HUES6 (cell line): ENCODE measurements at regions not wholly inside any gene's neighbourhood (a gene's known extent, or its start where the extent isn't known, plus 50 kb on each side); places are given as distances from the start of the nearest gene placed in this dataset.

Experiments used
- H3K27ac ChIP-seq: 2 replicates; pipeline ENCODE4 v1.7.0; 2013; ENCODE audit warnings: low read depth, mild to moderate bottlenecking, low read length, inconsistent platforms
- H3K27me3 ChIP-seq: 2 replicates; pipeline ENCODE4 v1.6.1; 2013; ENCODE audit warnings: low read length; ENCODE audit not compliant: control insufficient read depth, insufficient read depth
- H3K36me3 ChIP-seq: 2 replicates; pipeline ENCODE4 v1.6.1; 2013; ENCODE audit warnings: low read length; ENCODE audit not compliant: control insufficient read depth, insufficient read depth
- H3K4me1 ChIP-seq: 2 replicates; pipeline ENCODE4 v1.6.1; 2013; ENCODE audit warnings: low read length; ENCODE audit not compliant: control insufficient read depth, insufficient read depth
- H3K4me3 ChIP-seq: 2 replicates; pipeline ENCODE4 v1.5.1; 2013; ENCODE audit warnings: low read depth, low read length
- H3K9ac ChIP-seq: one replicate; pipeline ENCODE4 v1.6.1; 2013; ENCODE audit warnings: mild to moderate bottlenecking, low read length
- H3K9me3 ChIP-seq: 2 replicates; pipeline ENCODE4 v1.6.1; 2013; ENCODE audit warnings: low read depth, low read length; ENCODE audit not compliant: control insufficient read depth, insufficient read depth

DNA sequence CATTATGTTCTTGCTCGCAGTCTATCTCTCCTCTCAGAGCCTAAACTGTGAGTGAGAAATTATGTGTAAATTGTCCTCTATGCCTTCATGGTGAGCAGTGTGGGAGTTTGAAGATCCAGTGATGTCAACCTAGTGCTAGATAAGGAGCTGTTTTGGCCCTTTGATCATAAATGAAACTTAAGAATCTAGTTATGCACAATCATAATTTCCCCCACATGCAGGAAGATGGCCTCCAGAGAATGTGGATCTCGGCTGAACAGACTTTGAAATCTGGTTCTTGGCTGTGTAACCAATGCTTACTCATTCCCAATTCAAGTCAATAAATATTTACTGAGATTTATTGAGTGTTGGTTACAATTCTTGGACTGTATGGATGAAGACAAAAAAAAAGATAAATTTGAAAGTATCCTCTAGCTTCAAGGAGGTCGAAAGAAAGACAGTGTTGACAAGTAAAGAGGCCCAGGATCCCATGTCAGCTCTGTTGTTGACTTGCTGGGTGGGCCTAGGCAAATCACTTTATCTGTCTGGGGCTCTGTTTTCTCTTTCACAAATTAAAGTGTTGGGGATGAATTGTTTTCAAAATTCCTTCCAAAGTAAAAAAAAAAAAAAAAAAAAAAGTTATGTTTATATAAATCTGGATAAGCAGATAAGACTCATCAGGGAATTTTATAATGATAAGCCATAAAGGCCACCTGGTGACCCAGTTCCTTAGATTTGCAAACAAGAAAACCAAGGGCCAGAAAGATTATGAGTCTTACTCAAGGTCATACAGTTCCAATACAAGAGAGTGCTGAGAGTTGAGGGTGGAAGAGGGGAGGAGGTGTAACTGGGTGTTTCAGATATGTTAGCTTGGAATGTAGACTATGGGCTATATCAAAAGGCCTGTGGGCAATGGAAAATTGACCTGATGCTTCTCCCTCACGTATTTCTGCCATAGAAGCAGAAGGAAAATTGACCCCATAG is 969.9 kb downstream of the KCNMA1 start:
- Histone ChIP-seq H3K4me3 (no peak overlapping the region), H3K9me3 (no peaks in the 10 kb centered on the region), H3K27me3 (no peaks in the 10 kb centered on the region), H3K36me3 (no peaks in the 10 kb centered on the region), H3K9ac (no peak overlapping the region), H3K27ac (no peak overlapping the region), H3K4me1 (no peaks in the 10 kb centered on the region)

DNA sequence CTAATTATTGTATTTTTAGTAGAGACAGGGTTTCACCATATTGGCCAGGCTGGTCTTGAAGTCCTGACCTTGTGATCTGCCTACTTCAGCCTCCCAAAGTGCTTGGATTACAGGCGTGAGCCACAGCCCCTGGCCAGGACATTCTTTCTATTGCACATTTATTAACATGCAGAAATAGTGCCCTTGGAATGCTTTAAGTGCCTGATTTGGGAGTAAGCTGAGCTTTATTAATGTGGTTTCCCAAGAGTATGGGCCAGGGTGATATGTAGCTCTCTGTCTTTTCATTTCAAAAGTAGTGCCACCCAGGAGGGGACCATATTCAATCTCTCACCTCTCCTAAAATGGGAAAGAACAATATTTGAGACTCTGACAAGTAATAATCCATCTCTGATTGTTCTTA is 970.7 kb downstream of the KCNMA1 start:
- Histone ChIP-seq H3K9me3 (no peaks in the 10 kb centered on the region), H3K4me1 (no peaks in the 10 kb centered on the region), H3K4me3 (no peak overlapping the region), H3K36me3 (no peaks in the 10 kb centered on the region), H3K9ac (no peak overlapping the region), H3K27ac (no peak overlapping the region), H3K27me3 (no peaks in the 10 kb centered on the region)

DNA sequence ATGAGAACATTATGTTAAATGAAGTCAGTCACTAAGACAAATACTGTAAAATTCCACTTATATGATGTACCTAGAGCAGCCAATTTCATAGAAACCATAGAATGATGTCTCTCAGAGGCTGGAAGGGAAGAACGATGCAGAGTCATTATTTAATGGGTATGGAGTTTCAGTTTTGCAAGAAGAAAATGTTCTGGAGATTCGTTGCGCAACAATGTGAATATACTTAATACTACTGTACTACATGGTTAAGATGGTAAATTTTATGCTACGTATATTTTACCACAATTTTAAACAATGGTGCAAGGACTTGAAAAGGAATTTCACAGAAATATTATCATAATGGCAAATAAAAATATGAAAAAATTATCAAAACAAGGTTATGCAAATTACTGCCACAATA is 972.6 kb downstream of the KCNMA1 start:
- H3K4me1 ChIP-seq: no peaks in the 10 kb centered on the region
- H3K9ac ChIP-seq: no peak overlapping the region
- no peak overlapping the region for H3K27ac ChIP-seq
- H3K9me3 ChIP-seq: no peaks in the 10 kb centered on the region
- no peaks in the 10 kb centered on the region for H3K36me3 ChIP-seq
- no peak overlapping the region for H3K4me3 ChIP-seq
- no peaks in the 10 kb centered on the region for H3K27me3 ChIP-seq

DNA sequence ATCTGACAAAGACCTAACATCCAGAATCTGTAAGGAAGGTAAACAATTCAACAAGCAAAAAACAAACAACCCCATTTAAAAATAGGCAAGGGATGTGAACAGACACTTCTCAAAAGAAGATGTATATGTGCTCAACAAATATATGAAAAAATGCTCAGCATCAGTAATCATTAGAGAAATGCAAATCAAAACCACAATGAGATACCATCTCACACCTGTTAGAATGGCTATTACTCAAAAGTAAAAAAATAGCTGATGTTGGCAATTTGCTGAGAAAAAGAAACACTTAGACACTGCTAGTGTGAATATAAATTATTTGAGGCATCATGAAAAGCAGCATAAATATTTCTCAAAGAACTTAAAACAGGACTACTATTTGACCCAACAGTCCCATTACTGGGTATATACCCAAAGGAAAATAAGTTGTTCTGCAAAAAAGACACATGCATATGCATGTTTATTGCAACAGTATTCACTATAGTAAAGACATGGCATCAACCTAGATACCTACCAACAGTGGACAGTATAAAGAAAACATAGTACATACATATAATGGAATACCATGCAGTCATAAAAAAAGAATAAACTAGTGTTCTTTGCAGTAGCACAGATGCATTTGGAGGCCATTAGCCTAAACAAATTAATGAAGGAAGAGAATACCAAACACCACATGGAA is 980.1 kb downstream of the KCNMA1 start:
- Histone ChIP-seq H3K4me1 (no peaks in the 10 kb centered on the region), H3K9me3 (no peaks in the 10 kb centered on the region), H3K9ac (no peak overlapping the region), H3K27ac (no peak overlapping the region), H3K4me3 (no peak overlapping the region), H3K27me3 (no peaks in the 10 kb centered on the region), H3K36me3 (no peaks in the 10 kb centered on the region)

DNA sequence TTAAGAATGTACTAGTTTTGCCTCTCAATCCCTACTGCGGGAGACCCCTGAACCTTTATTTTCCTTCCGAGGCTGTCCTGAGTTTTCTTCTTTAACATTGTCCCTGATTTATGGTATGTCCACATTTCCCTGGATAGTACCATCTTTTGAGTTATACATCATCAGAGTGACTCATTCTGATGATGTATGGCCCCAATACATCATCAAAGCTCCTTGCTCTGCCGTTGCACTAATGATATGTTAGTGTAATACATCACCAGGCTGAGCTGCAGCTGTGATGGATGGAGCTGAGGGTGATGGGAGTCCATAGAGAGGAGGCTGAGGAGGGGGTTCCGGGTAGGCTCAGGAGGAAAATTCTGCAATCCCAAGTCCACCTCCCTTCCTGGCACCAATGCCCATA is 986.5 kb downstream of the KCNMA1 start:
- Histone ChIP-seq H3K9me3 (no peaks in the 10 kb centered on the region), H3K4me1 (peaks cover 15% of the 10 kb centered on the region), H3K36me3 (no peaks in the 10 kb centered on the region), H3K27ac (no peak overlapping the region), H3K4me3 (no peak overlapping the region), H3K27me3 (no peaks in the 10 kb centered on the region), H3K9ac (no peak overlapping the region)

DNA sequence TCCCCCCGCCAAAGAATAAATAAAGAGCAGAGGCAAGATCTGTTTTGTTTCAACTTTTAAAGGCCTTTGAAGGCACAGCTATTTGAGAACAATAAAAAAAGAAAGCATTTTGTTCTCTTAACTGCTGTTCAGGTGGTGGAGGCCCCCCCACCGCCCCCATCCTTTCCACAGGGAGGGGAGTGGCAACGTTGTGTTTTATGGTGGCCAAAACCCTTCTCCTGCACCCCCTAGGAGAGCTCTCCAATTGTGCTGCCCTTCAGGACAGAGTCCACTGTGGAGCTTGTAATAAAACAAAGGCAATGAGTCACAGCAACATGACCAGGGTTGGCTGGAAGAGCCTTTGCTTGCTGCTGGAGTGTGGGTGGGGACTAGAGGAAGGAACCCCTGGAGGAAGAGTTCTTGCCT is 987.9 kb downstream of the KCNMA1 start:
- Histone ChIP-seq H3K27ac (no peak overlapping the region), H3K9ac (no peak overlapping the region), H3K9me3 (no peaks in the 10 kb centered on the region), H3K4me1 (peaks cover 15% of the 10 kb centered on the region), H3K27me3 (no peaks in the 10 kb centered on the region), H3K4me3 (no peak overlapping the region), H3K36me3 (no peaks in the 10 kb centered on the region)

DNA sequence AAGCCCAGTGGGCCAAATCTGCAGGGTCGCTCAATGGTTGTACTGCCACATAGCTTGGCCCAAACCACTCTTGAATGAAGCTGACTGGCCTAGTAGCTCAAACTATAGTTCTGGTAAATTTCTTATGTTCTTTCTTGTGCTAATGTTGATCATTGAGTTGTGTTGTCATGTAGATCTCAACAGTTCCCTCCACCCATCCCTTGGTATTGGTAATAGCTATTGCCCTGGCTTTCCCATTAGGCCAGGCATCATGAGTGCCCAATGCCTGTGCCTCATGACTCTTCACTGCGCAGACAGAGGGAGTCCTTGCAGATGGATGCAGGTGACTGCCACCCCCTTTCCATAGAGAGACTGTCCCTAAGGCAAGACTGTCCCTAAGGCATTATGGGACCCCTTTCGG is 988.4 kb downstream of the KCNMA1 start:
- H3K9me3 ChIP-seq: no peaks in the 10 kb centered on the region
- no peaks in the 10 kb centered on the region for H3K27me3 ChIP-seq
- H3K27ac ChIP-seq: no peak overlapping the region
- H3K9ac ChIP-seq: no peak overlapping the region
- H3K4me3 ChIP-seq: no peak overlapping the region
- no peaks in the 10 kb centered on the region for H3K36me3 ChIP-seq
- peaks cover 15% of the 10 kb centered on the region for H3K4me1 ChIP-seq

DNA sequence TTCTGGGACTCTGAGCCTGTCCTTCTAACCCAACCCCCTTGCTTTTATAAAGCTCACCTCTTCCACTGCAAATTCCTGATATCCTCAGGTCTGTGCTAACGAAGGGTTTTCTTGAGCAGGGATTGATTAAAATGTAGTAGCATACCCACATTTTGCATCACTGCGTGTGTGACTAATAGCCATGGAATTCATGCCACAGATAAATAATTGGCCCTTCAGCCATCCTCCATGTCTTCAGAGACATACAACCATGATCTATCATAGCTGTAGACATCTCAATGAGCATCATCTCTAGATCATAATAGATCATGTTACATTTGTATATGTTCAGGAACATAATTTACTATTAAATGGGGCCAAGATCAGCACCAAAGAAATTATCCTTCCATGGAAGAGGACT is 990.3 kb downstream of the KCNMA1 start:
- Histone ChIP-seq H3K4me3 (no peak overlapping the region), H3K9ac (no peak overlapping the region), H3K36me3 (no peaks in the 10 kb centered on the region), H3K4me1 (peaks cover 15% of the 10 kb centered on the region), H3K27me3 (no peaks in the 10 kb centered on the region), H3K27ac (no peak overlapping the region), H3K9me3 (no peaks in the 10 kb centered on the region)

DNA sequence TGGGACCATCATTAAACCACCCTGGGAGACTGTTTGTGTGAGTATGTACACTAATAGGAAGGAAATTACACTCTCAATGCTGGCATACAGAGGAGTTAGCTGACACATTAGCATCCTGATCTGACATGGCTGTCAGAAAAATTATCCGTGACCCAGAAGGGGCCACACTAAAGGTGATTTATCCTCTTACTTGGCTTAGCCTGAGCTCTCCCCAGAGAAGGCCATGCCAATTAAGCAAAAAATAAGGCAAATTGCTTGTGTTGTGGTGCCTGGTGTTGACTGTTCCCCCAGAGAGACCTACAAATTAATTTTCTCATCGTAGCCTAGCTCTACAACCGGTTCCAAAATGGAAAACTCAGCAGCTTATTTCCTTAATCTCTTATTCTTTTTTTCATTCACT is 992.3 kb downstream of the KCNMA1 start:
- Histone ChIP-seq H3K4me1 (peaks cover 15% of the 10 kb centered on the region), H3K36me3 (no peaks in the 10 kb centered on the region), H3K9me3 (no peaks in the 10 kb centered on the region), H3K9ac (no peak overlapping the region), H3K27me3 (no peaks in the 10 kb centered on the region), H3K27ac (no peak overlapping the region), H3K4me3 (no peak overlapping the region)

DNA sequence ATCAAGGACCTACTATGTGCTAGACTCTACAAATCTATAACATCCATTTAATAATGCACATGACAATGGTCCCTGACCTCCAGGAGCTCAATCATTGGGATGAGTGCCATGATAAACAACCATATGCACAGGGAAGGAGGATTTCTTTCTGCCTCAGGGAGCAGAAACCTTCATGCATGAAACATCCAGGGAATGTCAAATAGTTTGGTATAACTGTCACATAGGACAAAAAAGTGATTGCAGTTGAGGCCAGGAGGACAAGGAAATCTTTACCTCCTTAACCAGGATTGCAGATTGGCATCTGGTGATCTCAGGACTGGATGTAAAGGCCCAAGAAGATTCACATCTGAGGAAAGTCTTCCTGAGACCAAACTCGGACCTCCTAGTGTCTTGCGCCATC is 993.1 kb downstream of the KCNMA1 start:
- no peaks in the 10 kb centered on the region for H3K27me3 ChIP-seq
- H3K27ac ChIP-seq: no peak overlapping the region
- H3K36me3 ChIP-seq: no peaks in the 10 kb centered on the region
- peaks cover 8% of the 10 kb centered on the region for H3K4me1 ChIP-seq
- no peaks in the 10 kb centered on the region for H3K9me3 ChIP-seq
- H3K9ac ChIP-seq: no peak overlapping the region
- H3K4me3 ChIP-seq: no peak overlapping the region

DNA sequence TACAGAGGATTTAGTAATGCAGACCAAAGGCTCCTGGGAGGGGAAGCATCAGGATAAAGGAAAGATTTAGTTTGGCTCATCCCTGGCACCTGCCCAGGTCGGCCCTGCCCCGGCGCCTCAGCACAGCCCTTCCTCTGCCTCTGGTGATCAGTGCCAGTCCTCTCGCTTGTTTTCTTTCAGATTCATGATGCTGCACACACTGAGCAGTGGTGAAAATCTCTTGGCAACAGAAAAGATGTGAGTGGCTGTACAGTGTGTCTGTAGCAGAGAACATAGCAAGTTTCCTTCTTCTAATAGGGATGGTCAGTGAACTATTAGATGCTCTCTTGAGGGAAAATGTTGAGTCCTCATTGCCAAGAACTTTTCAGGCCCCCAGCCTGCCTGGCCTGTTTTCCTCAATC is 994.1 kb downstream of the KCNMA1 start:
- no peak overlapping the region for H3K27ac ChIP-seq
- no peaks in the 10 kb centered on the region for H3K36me3 ChIP-seq
- H3K27me3 ChIP-seq: no peaks in the 10 kb centered on the region
- no peak overlapping the region for H3K9ac ChIP-seq
- H3K4me3 ChIP-seq: no peak overlapping the region
- H3K4me1 ChIP-seq: no peaks in the 10 kb centered on the region
- H3K9me3 ChIP-seq: no peaks in the 10 kb centered on the region
